ENCODE measurements at regions not wholly inside any gene's neighbourhood (a gene's known extent, or its start where the extent isn't known, plus 50 kb on each side); places are given as distances from the start of the nearest gene placed in this dataset.

DNA sequence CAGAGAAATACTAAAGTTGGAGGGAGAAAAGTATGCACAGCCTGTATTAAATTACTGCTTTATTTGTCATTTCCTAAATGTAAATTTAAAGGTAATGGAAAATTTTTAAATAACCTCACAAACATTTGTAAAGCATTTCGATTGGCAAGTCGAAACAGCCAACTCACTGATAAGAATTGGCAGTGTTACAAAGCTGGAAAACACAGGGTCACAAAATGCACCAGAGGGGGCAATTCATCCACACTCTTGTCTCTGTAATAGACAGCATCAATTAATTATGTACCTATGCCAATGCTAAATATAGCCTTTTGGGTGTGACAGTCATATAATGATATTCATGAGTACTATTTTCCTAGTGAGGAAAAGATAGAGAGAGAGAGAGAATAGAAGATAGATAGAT is 140.6 kb upstream of the PRLR start:
- no peak for DNase-seq
- 52 to 56% methylated on average over 2 of the region's 2 CpGs for WGBS, 2 donors
- no peak for TF ChIP-seq POLR2A (IDR thresholded peaks at IDR 0.05)
- no peak for TF ChIP-seq CTCF (IDR thresholded peaks at IDR 0.05)
- H3K4me1 ChIP-seq: peaks cover 0 to 30% (median 4%) of the 10 kb centered on the region in 3 donors
- intact Hi-C loops (cut with DNase I): no loop called here
- H3K27me3 ChIP-seq: no peaks in the 10 kb centered on the region
- H3K4me3 ChIP-seq: no peak overlapping the region
- no peak overlapping the region for H3K27ac ChIP-seq
- H3K36me3 ChIP-seq: no peaks in the 10 kb centered on the region
- no peaks in the 10 kb centered on the region for H3K9me3 ChIP-seq

- H3K27ac ChIP-seq: no peak overlapping the region
- H3K4me3 ChIP-seq: no peak overlapping the region
- TF ChIP-seq POLR2A (IDR thresholded peaks at IDR 0.05) (no peak), CTCF (IDR thresholded peaks at IDR 0.05) (no peak)
- 50 to 61% methylated on average over 7 of the region's 7 CpGs for WGBS, 2 donors
- DNase-seq: no peak
- peaks cover 0 to 30% (median 4%) of the 10 kb centered on the region in 3 donors for H3K4me1 ChIP-seq
- intact Hi-C loops (cut with DNase I): no loop called here
- H3K9me3 ChIP-seq: no peaks in the 10 kb centered on the region
- no peaks in the 10 kb centered on the region for H3K36me3 ChIP-seq
- no peaks in the 10 kb centered on the region for H3K27me3 ChIP-seq
Measured at GRCh38 chr5:35369965-35370790, 139.9 kb upstream of the PRLR start.

GRCh38 chr5:35367526-35367925 is 137.2 kb upstream of the PRLR start:
- intact Hi-C loops (cut with DNase I): no loop called here
- H3K4me3 ChIP-seq: no peak overlapping the region
- no peak for DNase-seq
- no peaks in the 10 kb centered on the region for H3K9me3 ChIP-seq
- TF ChIP-seq CTCF (IDR thresholded peaks at IDR 0.05) (no peak), POLR2A (IDR thresholded peaks at IDR 0.05) (no peak)
- peaks cover 0 to 34% (median under 1%) of the 10 kb centered on the region in 3 donors for H3K4me1 ChIP-seq
- H3K27me3 ChIP-seq: no peaks in the 10 kb centered on the region
- H3K27ac ChIP-seq: no peak overlapping the region
- WGBS, 2 donors: 76 to 89% methylated on average over 1 of the region's 1 CpG
- no peaks in the 10 kb centered on the region for H3K36me3 ChIP-seq

DNA sequence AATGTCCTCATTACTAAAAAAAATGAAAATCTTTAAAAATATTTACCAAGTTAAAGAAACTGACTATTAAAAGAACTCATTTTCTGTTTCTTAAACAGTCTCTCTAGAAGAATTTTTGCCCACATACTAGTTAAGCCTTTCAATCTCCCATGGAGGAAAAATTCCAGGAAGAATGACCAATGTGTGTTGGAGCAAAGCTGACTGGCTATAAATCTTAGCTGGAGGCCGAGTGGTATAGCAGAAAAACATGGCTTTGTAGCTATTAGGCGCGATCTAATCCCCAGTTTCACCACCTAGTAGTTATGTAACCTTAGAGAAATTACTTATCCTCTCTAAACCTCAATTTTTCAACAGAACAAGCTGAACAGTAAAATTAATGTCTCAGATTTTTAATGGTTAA is 135.5 kb upstream of the PRLR start:
- Histone ChIP-seq H3K36me3 (no peaks in the 10 kb centered on the region), H3K9me3 (no peaks in the 10 kb centered on the region), H3K27me3 (no peaks in the 10 kb centered on the region), H3K27ac (no peak overlapping the region), H3K4me3 (no peak overlapping the region), H3K4me1 (peaks cover 0 to 16% (median 0%) of the 10 kb centered on the region in 3 donors)
- DNase-seq: no peak
- intact Hi-C loops (cut with DNase I): no loop called here
- TF ChIP-seq CTCF (IDR thresholded peaks at IDR 0.05) (no peak), POLR2A (IDR thresholded peaks at IDR 0.05) (no peak)
- 61 to 71% methylated on average over 3 of the region's 3 CpGs for WGBS, 2 donors

DNA sequence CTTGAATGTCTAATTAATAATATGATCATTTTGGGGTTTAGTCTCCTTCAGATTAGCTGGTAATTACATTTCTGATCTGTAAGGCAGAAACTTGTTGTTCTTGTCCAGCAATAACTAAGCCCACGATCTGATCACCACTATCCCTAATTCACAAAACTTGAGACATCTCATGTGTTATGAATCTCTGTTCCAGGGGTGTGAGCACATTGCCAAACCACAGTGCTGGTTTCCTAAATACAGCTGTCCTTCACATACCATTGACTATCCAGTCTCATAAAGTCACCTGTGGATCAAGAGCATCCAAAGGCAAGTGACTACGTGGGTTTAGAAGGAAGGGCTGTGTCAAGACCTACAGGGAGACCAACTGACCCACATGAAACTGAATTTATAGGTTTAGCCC is 134.1 kb upstream of the PRLR start:
- Histone ChIP-seq H3K27me3 (no peaks in the 10 kb centered on the region), H3K27ac (no peak overlapping the region), H3K9me3 (no peaks in the 10 kb centered on the region), H3K4me1 (peaks cover 0 to 16% (median 0%) of the 10 kb centered on the region in 3 donors), H3K4me3 (no peak overlapping the region), H3K36me3 (no peaks in the 10 kb centered on the region)
- intact Hi-C loops (cut with DNase I): no loop called here
- TF ChIP-seq CTCF (IDR thresholded peaks at IDR 0.05): no peak
- no peak for TF ChIP-seq POLR2A (IDR thresholded peaks at IDR 0.05)
- DNase-seq: no peak
- 55 to 68% methylated on average over 2 of the region's 2 CpGs for WGBS, 2 donors

Measured in esophagus squamous epithelium (tissue), 5 donors.